ENCODE measurements at regions not wholly inside any gene's neighbourhood (a gene's known extent, or its start where the extent isn't known, plus 50 kb on each side); places are given as distances from the start of the nearest gene placed in this dataset.

DNA sequence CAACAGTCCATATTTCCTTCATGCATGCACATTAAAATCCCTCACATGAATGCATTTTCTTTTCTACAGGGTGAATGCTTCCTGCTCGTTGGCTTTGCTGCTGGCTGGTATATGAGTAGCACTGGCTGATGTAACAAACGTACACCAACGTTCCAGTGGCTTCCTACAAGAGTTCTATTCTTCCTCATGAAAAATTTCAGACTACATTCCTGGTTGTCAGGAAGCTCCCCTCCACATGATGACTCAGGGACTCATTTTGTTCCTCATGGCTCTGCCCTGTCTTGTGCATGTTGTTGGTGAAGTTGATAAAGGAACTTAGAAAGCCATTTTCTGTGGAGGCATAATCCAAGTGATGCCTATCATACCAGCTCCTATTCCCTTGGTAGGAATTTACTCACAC is 470.7 kb upstream of the KLF6 start:
- POLR2A ChIA-PET, result no interaction called here
- TF ChIP-seq, protein P1, sequence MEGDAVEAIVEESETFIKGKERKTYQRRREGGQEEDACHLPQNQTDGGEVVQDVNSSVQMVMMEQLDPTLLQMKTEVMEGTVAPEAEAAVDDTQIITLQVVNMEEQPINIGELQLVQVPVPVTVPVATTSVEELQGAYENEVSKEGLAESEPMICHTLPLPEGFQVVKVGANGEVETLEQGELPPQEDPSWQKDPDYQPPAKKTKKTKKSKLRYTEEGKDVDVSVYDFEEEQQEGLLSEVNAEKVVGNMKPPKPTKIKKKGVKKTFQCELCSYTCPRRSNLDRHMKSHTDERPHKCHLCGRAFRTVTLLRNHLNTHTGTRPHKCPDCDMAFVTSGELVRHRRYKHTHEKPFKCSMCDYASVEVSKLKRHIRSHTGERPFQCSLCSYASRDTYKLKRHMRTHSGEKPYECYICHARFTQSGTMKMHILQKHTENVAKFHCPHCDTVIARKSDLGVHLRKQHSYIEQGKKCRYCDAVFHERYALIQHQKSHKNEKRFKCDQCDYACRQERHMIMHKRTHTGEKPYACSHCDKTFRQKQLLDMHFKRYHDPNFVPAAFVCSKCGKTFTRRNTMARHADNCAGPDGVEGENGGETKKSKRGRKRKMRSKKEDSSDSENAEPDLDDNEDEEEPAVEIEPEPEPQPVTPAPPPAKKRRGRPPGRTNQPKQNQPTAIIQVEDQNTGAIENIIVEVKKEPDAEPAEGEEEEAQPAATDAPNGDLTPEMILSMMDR (IDR thresholded peaks at IDR 0.05; ENCODE audit: insufficient read depth, low read depth, low read length), result no peak
- CTCF ChIA-PET, result interaction anchor here (1.6 kb wide), 1 partner anchor 11 kb away, joined by 3 read pairs; no protein-coding TSS in a partner anchor

GRCh38 chr10:4254101-4254994 is 469.3 kb upstream of the KLF6 start:
- POLR2A ChIA-PET, result interaction anchor here (0.6 kb wide), 3 partner anchors 94 to 1028 kb away, joined by 4 to 9 read pairs (median 4); no protein-coding TSS in a partner anchor
- TF ChIP-seq, protein P1 (IDR thresholded peaks at IDR 0.05; ENCODE audit: insufficient read depth, low read depth, low read length), result no peak
- no peak overlapping the region for H3K4me3 ChIP-seq (ENCODE audit: low read depth, low read length)
- CTCF ChIA-PET, result interaction anchor here (0.6 to 1.6 kb wide), 5 partner anchors 9 to 1012 kb away, joined by 3 to 4 read pairs (median 3); no protein-coding TSS in a partner anchor
- H3K36me3 ChIP-seq (ENCODE audit: control insufficient read depth, insufficient read depth, low read length), result no peaks in the 10 kb centered on the region
- H3K27me3 ChIP-seq (ENCODE audit: control insufficient read depth, insufficient read depth, low read length), result no peaks in the 10 kb centered on the region
- peak; percentile 51 for DNase-seq (ENCODE audit: low read depth)

More for the DNA sequence above, 470.7 kb upstream of the KLF6 start:
- H3K27me3 ChIP-seq (ENCODE audit: control insufficient read depth, insufficient read depth, low read length), result no peaks in the 10 kb centered on the region
- no peaks in the 10 kb centered on the region for H3K36me3 ChIP-seq (ENCODE audit: control insufficient read depth, insufficient read depth, low read length)
- H3K4me3 ChIP-seq (ENCODE audit: low read depth, low read length), result no peak overlapping the region
- DNase-seq (ENCODE audit: low read depth), result no peak

DNA sequence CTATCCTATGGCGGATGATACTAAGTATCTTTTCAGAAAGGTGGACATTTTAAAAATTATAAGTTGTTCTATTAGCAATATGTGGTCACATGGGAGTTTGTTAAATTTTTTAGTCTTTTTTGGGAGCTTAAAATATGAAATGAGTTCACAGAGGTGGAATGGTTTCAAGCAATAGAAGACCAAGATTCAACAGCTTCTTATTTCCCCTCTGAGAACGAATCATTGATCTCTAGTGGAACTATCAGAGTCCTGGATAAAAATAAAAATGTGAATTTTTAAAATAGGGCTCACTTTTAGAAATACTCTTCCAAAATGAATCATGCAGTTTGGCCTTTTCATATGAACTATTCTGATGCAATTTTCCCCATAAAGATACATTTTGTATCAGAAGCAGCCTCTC is 467.7 kb upstream of the KLF6 start:
- CTCF ChIA-PET, result interaction anchor here (1.7 kb wide), 1 partner anchor 10 kb away, joined by 5 read pairs; no protein-coding TSS in a partner anchor
- DNase-seq (ENCODE audit: low read depth), result no peak
- no peaks in the 10 kb centered on the region for H3K36me3 ChIP-seq (ENCODE audit: control insufficient read depth, insufficient read depth, low read length)
- POLR2A ChIA-PET, result no interaction called here
- TF ChIP-seq, protein P1 (IDR thresholded peaks at IDR 0.05; ENCODE audit: insufficient read depth, low read depth, low read length), result no peak
- H3K4me3 ChIP-seq (ENCODE audit: low read depth, low read length), result no peak overlapping the region
- H3K27me3 ChIP-seq (ENCODE audit: control insufficient read depth, insufficient read depth, low read length), result no peaks in the 10 kb centered on the region

- DNase-seq (ENCODE audit: low read depth), result no peak
- no peaks in the 10 kb centered on the region for H3K27me3 ChIP-seq (ENCODE audit: control insufficient read depth, insufficient read depth, low read length)
- TF ChIP-seq, protein P1 (IDR thresholded peaks at IDR 0.05; ENCODE audit: insufficient read depth, low read depth, low read length), result no peak
- no peaks in the 10 kb centered on the region for H3K36me3 ChIP-seq (ENCODE audit: control insufficient read depth, insufficient read depth, low read length)
- H3K4me3 ChIP-seq (ENCODE audit: low read depth, low read length), result no peak overlapping the region
- ChIA-PET POLR2A (no interaction called here), CTCF (interaction anchor here (0.7 kb wide), 1 partner anchor 17 kb away, joined by 3 read pairs; no protein-coding TSS in a partner anchor)
These were observed 465.5 kb upstream of the KLF6 start for GRCh38 chr10:4250587-4250887.

DNA sequence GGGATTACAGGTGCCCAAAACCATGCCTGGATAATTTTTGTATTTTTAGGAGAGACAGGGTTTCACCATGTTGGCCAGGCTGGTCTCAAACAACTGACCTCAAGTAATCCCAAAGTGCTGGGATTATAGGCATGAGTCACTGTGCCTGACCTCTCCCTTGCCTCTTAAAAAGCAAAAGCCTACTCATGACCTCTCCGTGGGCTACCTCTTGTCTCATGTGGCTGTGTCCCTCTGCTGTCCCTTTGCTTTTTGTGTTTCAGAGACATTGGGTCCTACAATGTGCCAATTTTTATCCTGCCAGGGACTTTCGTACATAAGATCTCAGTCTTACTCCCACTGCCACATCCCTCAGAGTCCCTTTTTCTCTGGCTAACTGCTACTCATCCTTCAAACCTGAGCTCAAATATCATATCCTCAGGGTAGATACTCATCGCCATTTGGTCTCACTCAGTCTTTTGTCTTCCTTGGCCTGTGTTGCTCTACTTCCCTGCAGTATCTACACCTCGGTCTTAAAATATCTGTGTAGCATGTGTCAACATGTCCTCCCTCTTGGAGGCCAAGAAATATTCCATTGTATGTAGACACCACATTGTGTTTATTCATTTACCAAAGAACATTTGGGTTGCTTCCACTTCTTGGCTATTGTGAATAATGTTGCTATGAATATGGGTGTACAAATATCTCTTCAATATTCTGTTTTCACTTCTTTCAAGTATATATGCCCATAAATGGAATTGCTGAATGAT is 465.0 kb upstream of the KLF6 start:
- POLR2A ChIA-PET, result no interaction called here
- TF ChIP-seq, protein P1 (IDR thresholded peaks at IDR 0.05; ENCODE audit: insufficient read depth, low read depth, low read length), result no peak
- Histone ChIP-seq H3K4me3 (ENCODE audit: low read depth, low read length) (no peak overlapping the region), H3K27me3 (ENCODE audit: control insufficient read depth, insufficient read depth, low read length) (no peaks in the 10 kb centered on the region), H3K36me3 (ENCODE audit: control insufficient read depth, insufficient read depth, low read length) (no peaks in the 10 kb centered on the region)
- no peak for DNase-seq (ENCODE audit: low read depth)
- CTCF ChIA-PET, result no interaction called here
